ELR (cell line): ENCODE measurements at regions not wholly inside any gene's neighbourhood (a gene's known extent, or its start where the extent isn't known, plus 50 kb on each side); places are given as distances from the start of the nearest gene placed in this dataset.
"Not testable (repeated sequence)": the region's sequence is repeated elsewhere in the genome, so short reads cannot be mapped to it uniquely, and the experiment has no call there.

Source experiments
- DNase-seq: peaks from one replicate; pipeline ENCODE4 v3.0.0-alpha.2; 2015; ENCODE audit warnings: low read depth

DNA sequence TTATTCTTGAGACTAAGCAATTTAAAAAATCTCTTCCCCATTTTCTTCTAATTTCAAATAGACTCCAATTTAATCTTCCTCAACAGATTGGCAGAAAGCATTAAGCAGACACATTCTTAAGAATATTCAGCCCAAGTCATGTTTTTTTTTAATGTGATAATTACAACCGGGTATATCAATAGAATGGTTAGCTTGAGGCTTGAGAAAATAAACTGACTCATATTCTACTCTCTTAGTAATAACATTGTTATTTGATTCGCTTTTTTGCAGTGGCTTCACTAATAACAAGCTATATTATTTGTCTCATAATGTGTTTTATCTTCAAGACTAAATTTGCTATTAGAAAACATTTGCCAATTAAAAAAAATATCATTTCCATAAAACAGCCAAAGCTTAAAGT lies 488.6 kb upstream of the RGS18 start:
- peak; percentile 68 for DNase-seq

DNA sequence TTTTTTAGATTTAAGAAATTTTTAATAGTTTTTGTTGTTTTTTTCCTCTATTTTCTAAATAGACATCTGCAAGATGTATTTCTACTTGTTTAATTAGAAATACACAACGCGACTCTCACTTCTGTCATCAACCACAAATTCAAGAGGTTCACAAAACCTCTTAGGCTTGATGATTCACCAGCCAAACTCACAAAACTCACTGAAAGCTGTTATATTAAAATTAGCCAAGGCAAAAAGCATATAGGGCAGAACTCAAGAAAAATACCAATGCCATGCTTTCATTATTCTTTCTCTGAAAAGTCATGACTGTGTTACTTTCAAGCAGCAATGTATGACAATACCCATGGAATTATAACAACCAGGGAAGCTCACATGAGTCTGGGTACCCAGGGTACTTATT lies 487.0 kb upstream of the RGS18 start:
- DNase-seq: peak; percentile 71

DNA sequence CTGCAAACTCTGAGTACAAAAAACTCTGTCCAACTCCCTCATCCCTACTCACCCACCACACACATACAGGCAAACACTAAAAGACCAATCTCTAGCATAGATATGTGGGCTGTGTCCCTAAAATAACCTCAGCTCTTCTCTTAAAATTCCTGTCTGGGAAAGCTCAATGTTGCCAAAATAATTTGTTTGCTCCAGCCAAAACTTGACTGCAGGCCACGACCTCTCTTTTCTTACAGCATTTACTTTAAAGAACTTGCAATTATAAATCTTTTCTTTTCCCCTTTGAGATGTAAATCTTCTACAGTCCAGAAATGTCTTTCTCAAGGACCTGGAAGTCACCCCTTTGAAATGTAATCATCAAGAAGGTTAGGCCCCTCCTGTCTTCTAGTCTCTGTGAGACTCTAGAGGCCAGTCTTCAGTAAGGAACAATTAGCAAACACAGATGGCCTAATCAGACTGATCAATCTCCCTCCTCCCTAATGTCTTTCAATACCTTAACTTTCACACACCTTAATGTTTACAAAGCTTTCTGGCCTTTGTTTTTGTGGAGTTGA lies 483.6 kb upstream of the RGS18 start:
- DNase-seq: no peak

- no peak for DNase-seq
Observed at GRCh38 chr1:191675856-191676783, 482.1 kb upstream of the RGS18 start.

GRCh38 chr1:191685669-191686068 lies 472.6 kb upstream of the RGS18 start:
- no peak for DNase-seq

DNA sequence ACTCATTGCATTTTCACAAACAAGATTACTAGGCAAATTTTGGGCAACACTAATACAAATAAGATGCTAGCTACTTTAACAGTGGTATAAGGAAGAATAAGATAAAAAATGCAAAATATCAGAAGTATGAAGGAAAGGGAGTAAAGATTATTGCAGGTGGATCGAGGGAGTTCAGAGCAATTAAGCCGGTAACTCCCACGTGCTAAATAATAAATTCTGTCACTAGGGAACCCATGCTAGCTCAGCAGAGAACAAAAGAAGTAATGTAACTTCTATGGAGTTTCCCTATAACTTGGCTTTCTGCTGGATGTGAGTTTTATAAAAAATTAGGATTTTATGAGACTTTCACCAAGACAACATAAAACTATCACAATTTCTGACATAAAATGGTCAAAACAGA lies 470.5 kb upstream of the RGS18 start:
- DNase-seq: no peak

- no peak for DNase-seq
Observed at GRCh38 chr1:191690931-191691330, 467.3 kb upstream of the RGS18 start.

DNA sequence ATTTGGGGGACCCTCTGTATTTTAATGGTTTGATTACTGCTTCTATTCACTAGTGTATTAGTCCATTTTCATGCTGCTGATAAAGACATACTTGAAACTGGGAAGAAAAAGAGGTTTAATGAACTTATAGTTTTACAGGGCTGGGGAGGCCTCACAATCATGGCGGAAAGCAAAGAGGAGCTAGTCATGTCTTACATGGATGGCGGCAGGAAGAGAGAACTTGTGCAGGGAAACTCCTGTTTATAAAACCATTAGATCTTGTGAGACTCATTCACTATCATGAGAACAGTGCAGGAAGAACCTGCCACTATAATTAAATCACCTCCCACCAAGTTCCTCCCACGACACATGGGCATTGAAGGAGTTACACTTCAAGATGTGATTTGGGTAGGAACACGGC lies 464.5 kb upstream of the RGS18 start:
- no peak for DNase-seq

DNA sequence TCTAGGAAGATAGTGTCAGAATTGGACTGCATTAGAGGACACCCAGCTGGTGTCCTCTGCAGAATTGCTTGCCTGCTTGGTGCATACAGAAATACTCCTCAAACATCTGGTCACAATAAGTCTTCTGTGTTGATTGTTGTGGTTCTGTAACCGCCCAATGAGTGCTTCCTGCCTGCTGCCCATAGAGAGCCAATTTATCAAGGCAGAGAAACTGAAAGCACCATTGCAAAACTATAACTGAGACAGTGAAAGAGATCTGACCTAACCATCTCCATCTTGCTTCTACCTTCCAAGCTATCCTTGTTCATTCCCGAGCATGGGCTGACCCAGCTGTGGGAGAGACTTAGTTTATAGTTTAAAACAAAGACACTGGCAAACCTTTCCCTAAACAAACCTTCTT lies 462.4 kb upstream of the RGS18 start:
- no peak for DNase-seq

- DNase-seq: no peak
Observed at GRCh38 chr1:191696354-191696753, 461.9 kb upstream of the RGS18 start.

DNA sequence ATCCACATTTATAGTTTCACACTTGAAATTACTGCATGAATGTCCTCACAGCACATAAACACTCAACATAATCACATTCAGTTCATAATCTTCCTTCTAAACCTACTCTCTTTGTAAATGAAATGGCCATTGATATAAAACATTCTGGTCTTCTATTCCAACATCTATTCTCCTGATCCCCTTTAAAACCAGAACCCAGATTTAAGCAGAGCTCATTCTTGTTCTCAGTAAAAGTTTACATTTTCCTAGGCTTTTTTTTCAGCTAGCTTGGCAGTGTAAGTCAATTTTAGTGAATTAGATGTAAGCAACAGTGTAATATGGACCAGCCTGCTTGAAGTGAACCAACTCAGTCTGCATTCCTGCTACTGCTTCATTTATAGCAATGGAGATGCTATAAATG lies 460.7 kb upstream of the RGS18 start:
- no peak for DNase-seq

DNA sequence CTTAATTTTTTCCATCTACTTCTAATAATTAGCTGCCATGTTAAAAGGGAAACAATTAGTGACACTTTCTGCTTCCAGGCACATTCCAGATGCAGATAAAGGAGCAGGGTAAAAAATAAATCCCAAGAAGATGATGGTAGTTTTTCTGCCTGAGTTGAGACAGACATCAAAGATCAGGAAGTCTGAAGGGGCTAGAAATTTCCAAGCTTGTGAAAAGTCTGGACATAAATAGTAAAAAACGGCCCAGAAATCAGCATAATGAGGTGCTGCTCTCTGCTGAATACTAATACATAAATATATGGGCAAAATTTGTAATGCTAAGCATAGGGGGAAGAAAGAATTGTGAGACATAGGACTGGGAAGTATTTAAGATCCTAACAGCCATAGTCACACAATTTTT lies 460.0 kb upstream of the RGS18 start:
- DNase-seq: no peak

GRCh38 chr1:191699343-191699742 lies 458.9 kb upstream of the RGS18 start:
- DNase-seq: no peak

DNA sequence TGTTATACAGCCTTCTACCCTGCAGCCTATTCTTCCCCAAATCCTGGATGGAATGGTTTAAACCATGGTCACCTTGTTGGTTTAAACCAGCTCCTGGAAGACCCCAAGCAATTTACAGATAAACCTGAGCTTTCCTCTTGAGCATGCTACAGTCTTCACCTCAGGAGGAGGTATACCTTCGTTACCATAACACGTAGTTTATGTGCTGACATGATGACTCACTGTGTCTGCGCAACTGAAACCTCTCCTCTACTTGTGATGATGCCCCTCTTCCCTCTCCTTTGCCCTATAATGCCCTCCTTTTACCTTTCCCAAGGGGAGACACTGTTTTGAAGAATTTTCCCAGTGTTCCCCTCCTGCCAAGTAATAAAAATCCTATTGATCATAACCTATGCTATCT lies 457.3 kb upstream of the RGS18 start:
- DNase-seq: no peak

DNA sequence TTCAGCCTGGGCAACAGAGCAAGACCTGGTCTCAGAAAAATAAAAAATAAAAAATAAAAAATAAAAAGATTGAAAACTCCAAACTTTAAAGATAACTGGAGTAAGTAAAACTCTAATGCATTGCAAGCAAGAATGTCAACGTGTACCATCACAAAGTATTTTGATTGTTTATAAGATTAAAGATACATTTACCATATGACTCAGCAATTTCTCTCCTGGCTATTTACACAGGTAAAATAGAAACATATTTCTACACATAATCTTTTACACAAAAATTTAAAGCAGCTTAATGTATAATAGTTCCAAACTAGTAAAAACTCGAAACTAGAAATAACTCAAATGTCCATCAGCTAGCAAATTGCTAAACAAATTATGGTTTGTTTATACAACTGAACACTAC lies 456.1 kb upstream of the RGS18 start:
- no peak for DNase-seq

- peak; percentile 19 for DNase-seq
Observed at GRCh38 chr1:191707288-191707687, 451.0 kb upstream of the RGS18 start.

GRCh38 chr1:191709215-191709614 lies 449.0 kb upstream of the RGS18 start:
- DNase-seq: no peak

GRCh38 chr1:191711961-191712360 lies 446.3 kb upstream of the RGS18 start:
- no peak for DNase-seq

DNA sequence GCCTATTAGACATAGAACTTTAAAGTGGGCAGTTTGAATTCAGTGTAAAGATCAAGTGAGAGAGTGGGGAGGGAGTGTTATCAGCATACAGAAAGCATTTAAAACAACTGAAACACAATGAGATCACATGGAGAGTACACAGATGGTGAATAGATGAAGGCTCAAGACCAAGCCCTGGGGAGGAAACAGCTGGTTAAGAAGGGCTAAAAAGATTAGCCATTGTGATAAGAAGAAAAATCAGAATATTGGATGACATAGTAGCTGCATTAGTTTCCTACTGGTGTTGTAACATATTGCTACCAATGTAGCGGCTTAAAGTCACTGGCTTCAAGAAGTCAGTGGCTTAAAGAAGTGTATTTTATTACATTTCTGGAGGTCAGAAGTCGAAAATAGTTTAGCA lies 443.4 kb upstream of the RGS18 start:
- DNase-seq: no peak

DNA sequence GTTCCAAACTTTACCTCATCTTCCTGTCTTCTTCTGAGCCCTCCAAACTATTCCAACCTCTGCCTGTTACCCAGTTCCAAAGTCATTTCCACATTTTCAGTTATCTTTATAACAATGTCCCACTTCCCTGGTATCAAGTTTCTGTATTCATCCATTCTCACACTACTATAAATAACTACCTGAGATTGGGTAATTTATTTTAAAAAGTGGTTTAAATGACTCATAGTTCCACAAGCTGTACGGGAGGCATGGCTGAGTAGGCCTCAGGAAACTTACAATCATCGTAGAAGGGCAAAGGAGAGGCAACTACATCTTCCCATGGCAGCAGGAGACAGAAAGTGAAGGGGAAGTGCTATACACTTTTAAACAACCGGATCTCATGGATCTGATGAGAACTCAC lies 428.5 kb upstream of the RGS18 start:
- peak; percentile 33 for DNase-seq

DNA sequence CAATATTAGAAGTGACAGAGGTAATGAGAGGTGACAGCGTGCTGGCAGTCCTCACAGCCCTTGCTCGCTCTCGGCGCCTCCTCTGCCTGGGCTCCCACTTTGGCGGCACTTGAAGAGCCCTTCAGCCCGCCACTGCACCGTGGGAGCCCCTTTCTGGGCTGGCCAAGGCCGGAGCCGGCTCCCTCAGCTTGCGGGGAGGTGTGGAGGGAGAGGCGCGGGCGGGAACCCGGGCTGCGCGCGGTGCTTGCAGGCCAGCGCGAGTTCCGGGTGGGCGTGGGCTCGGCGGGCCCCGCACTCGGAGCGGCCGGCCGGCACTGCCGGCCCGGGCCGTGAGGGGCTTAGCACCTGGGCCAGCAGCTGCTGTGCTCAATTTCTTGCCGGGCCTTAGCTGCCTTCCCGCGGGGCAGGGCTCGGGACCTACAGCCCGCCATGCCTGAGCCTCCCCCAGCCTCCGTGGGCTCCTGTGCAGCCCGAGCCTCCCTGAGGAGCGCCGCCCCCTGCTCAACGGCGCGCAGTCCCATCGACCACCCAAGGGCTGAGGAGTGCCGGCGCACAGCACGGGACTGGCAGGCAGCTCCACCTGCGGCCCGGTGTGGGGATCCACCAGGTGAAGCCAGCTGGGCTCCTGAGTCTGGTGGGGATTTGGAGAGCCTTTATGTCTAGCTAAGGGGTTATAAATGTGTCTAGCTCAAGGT lies 426.5 kb upstream of the RGS18 start:
- DNase-seq: not testable (repeated sequence)

- DNase-seq: no peak
Observed at GRCh38 chr1:191734321-191734720, 423.9 kb upstream of the RGS18 start.

DNA sequence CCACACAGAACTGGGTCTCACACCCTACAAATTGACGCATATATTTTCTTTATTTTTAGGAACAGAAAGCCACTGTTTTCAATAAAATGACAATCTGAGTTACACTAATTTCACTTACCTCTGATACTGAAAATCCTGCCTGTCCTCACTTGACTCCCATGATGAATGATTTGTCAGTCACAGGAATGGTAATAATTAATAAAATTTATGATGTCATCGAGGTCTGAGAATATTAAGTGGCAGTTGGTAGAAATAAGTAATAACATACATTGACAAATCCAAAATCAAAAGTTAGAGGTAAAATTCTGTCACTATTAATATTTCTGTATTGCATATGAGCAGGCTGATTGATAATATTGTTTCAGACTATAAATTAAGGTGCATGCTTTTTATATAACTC lies 418.7 kb upstream of the RGS18 start:
- no peak for DNase-seq
